Activated naive CD4-positive, alpha-beta T cell treated with anti-CD3 and anti-CD28 coated beads, Interleukin-2, amount 10 ng/mL, durations not matched to agents 7 days and 5 days (primary cell): ENCODE measurements at regions not wholly inside any gene's neighbourhood (a gene's known extent, or its start where the extent isn't known, plus 50 kb on each side); places are given as distances from the start of the nearest gene placed in this dataset.
"Not testable (repeated sequence)": the region's sequence is repeated elsewhere in the genome, so short reads cannot be mapped to it uniquely, and the experiment has no call there.

ENCODE experiments used
- CTCF ChIA-PET: fragments of 350-600 bp; sonication (Branson Sonifier 250); formaldehyde crosslinking; loops from one replicate; lab custom pipeline; 2021; ENCODE audit warnings: antibody characterized with exemption; lab: Charles Lee
- DNase-seq: peaks from one replicate; pipeline ENCODE4 v3.0.0-alpha.2; 2020
- H3K27ac Mint-ChIP-seq: one replicate; pipeline ENCODE4 v1.8.0; 2021; ENCODE audit warnings: mild to moderate bottlenecking, moderate library complexity, mixed read lengths
- H3K27me3 Mint-ChIP-seq: one replicate; pipeline ENCODE4 v1.8.0; 2021; ENCODE audit warnings: mild to moderate bottlenecking, mixed read lengths
- H3K36me3 Mint-ChIP-seq: one replicate; pipeline ENCODE4 v1.8.0; 2021; ENCODE audit warnings: mixed read lengths
- H3K4me1 Mint-ChIP-seq: one replicate; pipeline ENCODE4 v1.8.0; 2021; ENCODE audit warnings: mixed read lengths
- H3K4me3 Mint-ChIP-seq: one replicate; pipeline ENCODE4 v1.8.0; 2021; ENCODE audit warnings: mild to moderate bottlenecking, moderate library complexity, mixed read lengths
- H3K9me3 Mint-ChIP-seq: one replicate; pipeline ENCODE4 v1.8.0; 2021; ENCODE audit warnings: mixed read lengths

- H3K4me3 Mint-ChIP-seq: no peak overlapping the region
- H3K27me3 Mint-ChIP-seq: peaks cover 3% of the 10 kb centered on the region
- no peaks in the 10 kb centered on the region for H3K4me1 Mint-ChIP-seq
- H3K27ac Mint-ChIP-seq: no peak overlapping the region
- H3K36me3 Mint-ChIP-seq: no peaks in the 10 kb centered on the region
- DNase-seq: no peak
- peaks cover 9% of the 10 kb centered on the region for H3K9me3 Mint-ChIP-seq
- CTCF ChIA-PET: interaction anchor here (0.6 kb wide), 1 partner anchor 630 kb away, joined by 4 read pairs; no protein-coding TSS in a partner anchor
Observed at GRCh38 chr5:82586661-82587310, 308.6 kb upstream of the RPS23 start.

- peaks cover 3% of the 10 kb centered on the region for H3K27me3 Mint-ChIP-seq
Observed at GRCh38 chr5:82586181-82586580, 308.0 kb upstream of the RPS23 start.

GRCh38 chr5:82584631-82585030 lies 306.5 kb upstream of the RPS23 start:
- Mint-ChIP-seq H3K27ac (no peak overlapping the region), H3K4me3 (no peak overlapping the region), H3K4me1 (no peaks in the 10 kb centered on the region), H3K36me3 (no peaks in the 10 kb centered on the region), H3K27me3 (peaks cover 3% of the 10 kb centered on the region), H3K9me3 (peaks cover 9% of the 10 kb centered on the region)
- CTCF ChIA-PET: no interaction called here
- DNase-seq: no peak

More at GRCh38 chr5:82586181-82586580, 308.0 kb upstream of the RPS23 start:
- DNase-seq: no peak
- CTCF ChIA-PET: interaction anchor here (0.6 kb wide), 1 partner anchor 631 kb away, joined by 4 read pairs; no protein-coding TSS in a partner anchor
- H3K4me1 Mint-ChIP-seq: no peaks in the 10 kb centered on the region
- no peak overlapping the region for H3K27ac Mint-ChIP-seq
- H3K36me3 Mint-ChIP-seq: no peaks in the 10 kb centered on the region
- no peak overlapping the region for H3K4me3 Mint-ChIP-seq
- peaks cover 9% of the 10 kb centered on the region for H3K9me3 Mint-ChIP-seq

- H3K9me3 Mint-ChIP-seq, H3K27ac Mint-ChIP-seq, H3K36me3 Mint-ChIP-seq, H3K4me3 Mint-ChIP-seq, H3K4me1 Mint-ChIP-seq, H3K27me3 Mint-ChIP-seq, CTCF ChIA-PET, DNase-seq: not testable (repeated sequence)
Observed at GRCh38 chr5:82583331-82583730, 305.2 kb upstream of the RPS23 start.

- Mint-ChIP-seq H3K36me3 (no peaks in the 10 kb centered on the region), H3K4me1 (no peaks in the 10 kb centered on the region), H3K27me3 (peaks cover 3% of the 10 kb centered on the region), H3K4me3 (no peak overlapping the region), H3K27ac (no peak overlapping the region), H3K9me3 (no peaks in the 10 kb centered on the region)
- CTCF ChIA-PET: no interaction called here
- no peak for DNase-seq
Observed at GRCh38 chr5:82564963-82565362, 286.8 kb upstream of the RPS23 start.

GRCh38 chr5:82563745-82564144 lies 285.6 kb upstream of the RPS23 start:
- Mint-ChIP-seq H3K4me3 (no peak overlapping the region), H3K9me3 (no peaks in the 10 kb centered on the region), H3K27ac (no peak overlapping the region), H3K36me3 (no peaks in the 10 kb centered on the region), H3K27me3 (peaks cover 3% of the 10 kb centered on the region), H3K4me1 (no peaks in the 10 kb centered on the region)
- CTCF ChIA-PET: interaction anchor here (0.6 to 0.9 kb wide), 2 partner anchors 507 to 1305 kb away, joined by 3 read pairs; no protein-coding TSS in a partner anchor
- DNase-seq: no peak

- H3K27ac Mint-ChIP-seq: no peak overlapping the region
Observed at GRCh38 chr5:82562696-82563240, 284.6 kb upstream of the RPS23 start.

GRCh38 chr5:82561797-82562196 lies 283.6 kb upstream of the RPS23 start:
- Mint-ChIP-seq H3K36me3 (no peaks in the 10 kb centered on the region), H3K27me3 (peaks cover 3% of the 10 kb centered on the region), H3K27ac (no peak overlapping the region), H3K4me3 (no peak overlapping the region), H3K9me3 (no peaks in the 10 kb centered on the region), H3K4me1 (no peaks in the 10 kb centered on the region)
- no peak for DNase-seq
- CTCF ChIA-PET: no interaction called here

More at GRCh38 chr5:82562696-82563240, 284.6 kb upstream of the RPS23 start:
- H3K9me3 Mint-ChIP-seq: no peaks in the 10 kb centered on the region
- CTCF ChIA-PET: interaction anchor here (0.6 to 0.8 kb wide), 2 partner anchors 9 to 15 kb away, joined by 3 read pairs; no protein-coding TSS in a partner anchor
- no peaks in the 10 kb centered on the region for H3K36me3 Mint-ChIP-seq
- no peak for DNase-seq
- no peaks in the 10 kb centered on the region for H3K4me1 Mint-ChIP-seq
- peaks cover 3% of the 10 kb centered on the region for H3K27me3 Mint-ChIP-seq
- no peak overlapping the region for H3K4me3 Mint-ChIP-seq

GRCh38 chr5:82560969-82561368 lies 282.8 kb upstream of the RPS23 start:
- Mint-ChIP-seq H3K4me1 (no peaks in the 10 kb centered on the region), H3K4me3 (no peak overlapping the region), H3K36me3 (no peaks in the 10 kb centered on the region), H3K27ac (no peak overlapping the region), H3K27me3 (peaks cover 3% of the 10 kb centered on the region), H3K9me3 (no peaks in the 10 kb centered on the region)
- DNase-seq: no peak
- CTCF ChIA-PET: no interaction called here

GRCh38 chr5:82560561-82560960 lies 282.4 kb upstream of the RPS23 start:
- Mint-ChIP-seq H3K4me1 (no peaks in the 10 kb centered on the region), H3K36me3 (no peaks in the 10 kb centered on the region), H3K9me3 (no peaks in the 10 kb centered on the region), H3K27me3 (peaks cover 3% of the 10 kb centered on the region), H3K27ac (no peak overlapping the region), H3K4me3 (no peak overlapping the region)
- no peak for DNase-seq
- CTCF ChIA-PET: no interaction called here

- no peak overlapping the region for H3K4me3 Mint-ChIP-seq
- no peaks in the 10 kb centered on the region for H3K9me3 Mint-ChIP-seq
- no peaks in the 10 kb centered on the region for H3K27me3 Mint-ChIP-seq
- no peak overlapping the region for H3K27ac Mint-ChIP-seq
- no peaks in the 10 kb centered on the region for H3K36me3 Mint-ChIP-seq
- no peaks in the 10 kb centered on the region for H3K4me1 Mint-ChIP-seq
- CTCF ChIA-PET: interaction anchor here (0.6 kb wide), 1 partner anchor 966 kb away, joined by 3 read pairs; no protein-coding TSS in a partner anchor
- no peak for DNase-seq
Observed at GRCh38 chr5:82551840-82552385, 273.8 kb upstream of the RPS23 start.

GRCh38 chr5:82551192-82551591 lies 273.0 kb upstream of the RPS23 start:
- no peak for DNase-seq
- CTCF ChIA-PET: interaction anchor here (0.6 kb wide), 1 partner anchor 966 kb away, joined by 3 read pairs; no protein-coding TSS in a partner anchor
- Mint-ChIP-seq H3K4me3 (no peak overlapping the region), H3K36me3 (no peaks in the 10 kb centered on the region), H3K27me3 (no peaks in the 10 kb centered on the region), H3K27ac (no peak overlapping the region), H3K9me3 (no peaks in the 10 kb centered on the region), H3K4me1 (no peaks in the 10 kb centered on the region)

- DNase-seq: no peak
- Mint-ChIP-seq H3K4me3 (no peak overlapping the region), H3K36me3 (no peaks in the 10 kb centered on the region), H3K27me3 (peaks cover 8% of the 10 kb centered on the region), H3K27ac (no peak overlapping the region), H3K4me1 (no peaks in the 10 kb centered on the region), H3K9me3 (no peaks in the 10 kb centered on the region)
- CTCF ChIA-PET: no interaction called here
Observed at GRCh38 chr5:82549263-82549662, 271.1 kb upstream of the RPS23 start.

- H3K9me3 Mint-ChIP-seq: no peaks in the 10 kb centered on the region
- no peaks in the 10 kb centered on the region for H3K36me3 Mint-ChIP-seq
- CTCF ChIA-PET: no interaction called here
- H3K27ac Mint-ChIP-seq: no peak overlapping the region
- peaks cover 10% of the 10 kb centered on the region for H3K27me3 Mint-ChIP-seq
- H3K4me3 Mint-ChIP-seq: no peak overlapping the region
- no peaks in the 10 kb centered on the region for H3K4me1 Mint-ChIP-seq
- no peak for DNase-seq
Observed at GRCh38 chr5:82544004-82544403, 265.9 kb upstream of the RPS23 start.

- no peak for DNase-seq
- Mint-ChIP-seq H3K4me3 (no peak overlapping the region), H3K9me3 (no peaks in the 10 kb centered on the region), H3K36me3 (no peaks in the 10 kb centered on the region), H3K27ac (no peak overlapping the region), H3K27me3 (peaks cover 10% of the 10 kb centered on the region), H3K4me1 (no peaks in the 10 kb centered on the region)
- CTCF ChIA-PET: no interaction called here
Observed at GRCh38 chr5:82540301-82540700, 262.1 kb upstream of the RPS23 start.
